Stomach (tissue), 4 donors: ENCODE measurements at regions not wholly inside any gene's neighbourhood (a gene's known extent, or its start where the extent isn't known, plus 50 kb on each side); places are given as distances from the start of the nearest gene placed in this dataset.

Experiments used
- POLR2A ChIP-seq, 4 donors: fragments of 450-650 bp; IDR thresholded peaks; one replicate each; pipeline ENCODE4 v1.6.1; 2016; ENCODE audit warnings: antibody characterized with exemption in 4 of 4, control low read depth in 2 of 4, mild to moderate bottlenecking in 1 of 4, moderate library complexity in 1 of 4
- TF ChIP-seq, protein P1 (sequence below), 7 experiments: fragments of 450-650 bp in 4 of 7; fragments of 200-600 bp in 3 of 7; sonication (generic) in 3 of 7; IDR thresholded peaks; one replicate each; pipeline ENCODE4 v1.5.1; 2016 to 2019; ENCODE audit warnings: antibody characterized with exemption in 7 of 7, control low read depth in 2 of 7, mild to moderate bottlenecking in 1 of 7

GRCh38 chr7:65796205-65796604 is 76.7 kb upstream of the VKORC1L1 start:
- TF ChIP-seq, protein P1, sequence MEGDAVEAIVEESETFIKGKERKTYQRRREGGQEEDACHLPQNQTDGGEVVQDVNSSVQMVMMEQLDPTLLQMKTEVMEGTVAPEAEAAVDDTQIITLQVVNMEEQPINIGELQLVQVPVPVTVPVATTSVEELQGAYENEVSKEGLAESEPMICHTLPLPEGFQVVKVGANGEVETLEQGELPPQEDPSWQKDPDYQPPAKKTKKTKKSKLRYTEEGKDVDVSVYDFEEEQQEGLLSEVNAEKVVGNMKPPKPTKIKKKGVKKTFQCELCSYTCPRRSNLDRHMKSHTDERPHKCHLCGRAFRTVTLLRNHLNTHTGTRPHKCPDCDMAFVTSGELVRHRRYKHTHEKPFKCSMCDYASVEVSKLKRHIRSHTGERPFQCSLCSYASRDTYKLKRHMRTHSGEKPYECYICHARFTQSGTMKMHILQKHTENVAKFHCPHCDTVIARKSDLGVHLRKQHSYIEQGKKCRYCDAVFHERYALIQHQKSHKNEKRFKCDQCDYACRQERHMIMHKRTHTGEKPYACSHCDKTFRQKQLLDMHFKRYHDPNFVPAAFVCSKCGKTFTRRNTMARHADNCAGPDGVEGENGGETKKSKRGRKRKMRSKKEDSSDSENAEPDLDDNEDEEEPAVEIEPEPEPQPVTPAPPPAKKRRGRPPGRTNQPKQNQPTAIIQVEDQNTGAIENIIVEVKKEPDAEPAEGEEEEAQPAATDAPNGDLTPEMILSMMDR (IDR thresholded peaks at IDR 0.05), result no peak
- no peak for TF ChIP-seq POLR2A (IDR thresholded peaks at IDR 0.05)
